ENCODE measurements at regions not wholly inside any gene's neighbourhood (a gene's known extent, or its start where the extent isn't known, plus 50 kb on each side); places are given as distances from the start of the nearest gene placed in this dataset.

DNA sequence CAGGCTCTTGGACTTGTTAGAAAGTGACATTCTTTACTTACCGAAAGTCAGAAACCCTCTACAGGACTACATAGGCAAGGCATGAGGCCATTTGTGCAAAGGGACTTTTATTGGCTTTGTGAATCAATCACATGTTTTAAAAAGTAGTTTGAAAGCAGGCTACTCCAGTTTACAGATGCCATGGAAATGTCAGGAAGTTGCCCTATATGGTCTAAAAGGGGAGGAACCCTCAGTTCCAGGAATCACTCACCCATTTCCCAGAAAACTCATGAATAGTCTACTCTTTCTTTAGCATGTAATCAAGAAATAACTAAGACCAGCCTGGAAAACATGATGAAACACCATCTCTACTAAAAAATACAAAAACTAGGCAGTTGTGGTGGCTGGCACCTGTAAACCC lies 51.0 kb upstream of the MKRN3 start:
- DNase-seq (ENCODE audit: low spot score in 2 of 2) (no peak), FAIRE-seq (no peak)

GRCh38 chr15:23506762-23507161 lies 58.7 kb upstream of the MKRN3 start:
- DNase-seq (ENCODE audit: low spot score in 2 of 2) (no peak), FAIRE-seq (no peak)

- FAIRE-seq (no peak), DNase-seq (ENCODE audit: low spot score in 2 of 2) (no peak)
Measured at GRCh38 chr15:23503980-23504379, 56.9 kb upstream of the GOLGA6L2 start.

DNA sequence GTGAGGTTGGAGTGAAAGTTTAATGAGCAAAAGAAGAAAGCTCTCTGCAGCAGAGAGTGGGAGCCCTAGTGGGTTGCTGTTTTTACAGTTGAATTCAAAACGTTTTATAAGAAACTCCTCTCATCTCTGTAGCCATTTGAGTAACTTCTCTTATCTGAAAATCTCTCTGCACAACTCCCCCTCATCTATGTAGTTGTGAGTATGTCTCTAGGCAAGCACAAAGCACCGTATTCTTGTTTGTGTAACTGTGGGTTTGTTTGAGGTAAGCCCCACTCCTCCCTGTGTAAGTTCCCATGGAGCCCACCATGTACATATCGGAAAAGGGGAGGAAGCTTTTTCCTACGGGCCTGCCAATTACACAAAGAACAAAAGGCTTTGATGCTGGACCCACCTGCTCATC lies 56.5 kb upstream of the GOLGA6L2 start:
- FAIRE-seq: no peak
- DNase-seq (ENCODE audit: low spot score in 2 of 2): no peak

- FAIRE-seq (no peak), DNase-seq (ENCODE audit: low spot score in 2 of 2) (peak in 1 of 2 donors; percentile 13)
Measured at GRCh38 chr15:23497710-23498111, 50.7 kb upstream of the GOLGA6L2 start.
